Gastrocnemius medialis (tissue), 4 donors: ENCODE measurements at regions not wholly inside any gene's neighbourhood (a gene's known extent, or its start where the extent isn't known, plus 50 kb on each side); places are given as distances from the start of the nearest gene placed in this dataset.

ENCODE experiments used
- ATAC-seq, 2 donors: fragments of 150-250 bp; one replicate each; pipeline ENCODE4 v1.9.1; 2016
- DNase-seq, 2 donors: peaks; one replicate each; pipeline ENCODE4 v3.0.0-alpha.2; 2019
- H3K27ac ChIP-seq, 4 donors: fragments of 200-600 bp; sonication (generic); 1 replicate in 1 of 4; 2 replicates in 3 of 4; pipeline ENCODE4 v1.5.1; 2016 to 2018; ENCODE audit warnings: mild to moderate bottlenecking in 2 of 4, moderate library complexity in 1 of 4
- H3K27me3 ChIP-seq, 3 donors: fragments of 200-600 bp; sonication (generic) in 2 of 3; 1 replicate in 1 of 3; 2 replicates in 2 of 3; pipeline versions ENCODE4 v1.5.1 to v1.6.0; 2016 to 2019; ENCODE audit warnings: mild to moderate bottlenecking in 1 of 3, moderate library complexity in 1 of 3
- H3K36me3 ChIP-seq, 2 donors: fragments of 200-600 bp; sonication (generic) in 1 of 2; one replicate each; pipeline ENCODE4 v1.5.1; 2017 to 2018
- H3K4me1 ChIP-seq, 2 donors: fragments of 200-600 bp; sonication (generic) in 1 of 2; one replicate each; pipeline ENCODE4 v1.5.1; 2016 to 2017; ENCODE audit warnings: mild to moderate bottlenecking in 2 of 2
- H3K4me3 ChIP-seq, 4 donors: fragments of 200-600 bp; sonication (generic) in 3 of 4; 1 replicate in 1 of 4; 2 replicates in 3 of 4; pipeline ENCODE4 v1.5.1; 2016 to 2019; ENCODE audit warnings: mild to moderate bottlenecking in 2 of 4
- H3K9me3 ChIP-seq, 3 donors: fragments of 200-600 bp; sonication (generic) in 2 of 3; 1 replicate in 1 of 3; 2 replicates in 2 of 3; pipeline ENCODE4 v1.5.1; 2016 to 2019
- POLR2A ChIP-seq, 2 donors: fragments of 450-650 bp; IDR thresholded peaks; one replicate each; pipeline ENCODE4 v1.6.1; 2017; ENCODE audit warnings: antibody characterized with exemption in 2 of 2, mild to moderate bottlenecking in 2 of 2, moderate library complexity in 2 of 2
- in situ Hi-C, 4 donors: fragments of 200-750 bp; cut with MboI; loops; one replicate each; pipeline versions ENCODE4 v1.15.0 to v1.8.0; 2017; ENCODE audit warnings: low sequenced_read_pairs in 4 of 4
- intact Hi-C: fragments of 100-400 bp; cut with DNase I; formaldehyde crosslinking; loops from one replicate; pipeline ENCODE4 v1.15.1; 2023; ENCODE audit warnings: low total_unique reads
- TF ChIP-seq, protein P1 (sequence below), 5 experiments: fragments of 450-650 bp in 3 of 5; fragments of 200-600 bp in 2 of 5; sonication (generic) in 2 of 5; IDR thresholded peaks in 4 of 5; conservative IDR thresholded peaks in 1 of 5; 1 replicate in 4 of 5; 2 replicates in 1 of 5; pipeline ENCODE4 v1.5.1; 2016 to 2019; ENCODE audit warnings: antibody characterized with exemption in 5 of 5, mild to moderate bottlenecking in 3 of 5, moderate library complexity in 3 of 5

DNA sequence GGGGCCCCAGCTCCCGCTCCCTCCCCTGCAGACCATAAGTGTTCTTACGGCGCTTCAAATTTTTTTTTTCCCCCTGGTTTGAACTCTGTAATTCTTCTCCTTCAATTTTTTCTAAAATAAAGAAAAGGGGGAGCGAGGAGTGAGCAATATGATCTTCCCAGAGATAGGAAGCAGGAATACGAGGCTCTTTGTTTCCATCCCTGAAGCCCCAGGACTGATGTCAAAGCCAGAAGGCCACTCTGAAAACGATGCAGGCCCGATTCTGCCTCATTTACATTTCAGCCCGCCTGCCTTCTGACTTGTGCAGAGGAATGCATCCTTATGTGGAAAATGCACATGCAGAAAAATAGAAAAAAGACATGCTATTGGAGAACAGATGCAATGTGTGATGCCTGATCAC, 401.5 kb upstream of the MKI67 start:
- in situ Hi-C loops (loop anchor here in 1 of 4 donors (25.0 kb wide), 1 partner anchor 215 kb away; no protein-coding TSS in a partner anchor), intact Hi-C loops (no loop called here)
- no peak overlapping the region for H3K4me3 ChIP-seq
- ATAC-seq = no peak
- TF ChIP-seq, protein P1, sequence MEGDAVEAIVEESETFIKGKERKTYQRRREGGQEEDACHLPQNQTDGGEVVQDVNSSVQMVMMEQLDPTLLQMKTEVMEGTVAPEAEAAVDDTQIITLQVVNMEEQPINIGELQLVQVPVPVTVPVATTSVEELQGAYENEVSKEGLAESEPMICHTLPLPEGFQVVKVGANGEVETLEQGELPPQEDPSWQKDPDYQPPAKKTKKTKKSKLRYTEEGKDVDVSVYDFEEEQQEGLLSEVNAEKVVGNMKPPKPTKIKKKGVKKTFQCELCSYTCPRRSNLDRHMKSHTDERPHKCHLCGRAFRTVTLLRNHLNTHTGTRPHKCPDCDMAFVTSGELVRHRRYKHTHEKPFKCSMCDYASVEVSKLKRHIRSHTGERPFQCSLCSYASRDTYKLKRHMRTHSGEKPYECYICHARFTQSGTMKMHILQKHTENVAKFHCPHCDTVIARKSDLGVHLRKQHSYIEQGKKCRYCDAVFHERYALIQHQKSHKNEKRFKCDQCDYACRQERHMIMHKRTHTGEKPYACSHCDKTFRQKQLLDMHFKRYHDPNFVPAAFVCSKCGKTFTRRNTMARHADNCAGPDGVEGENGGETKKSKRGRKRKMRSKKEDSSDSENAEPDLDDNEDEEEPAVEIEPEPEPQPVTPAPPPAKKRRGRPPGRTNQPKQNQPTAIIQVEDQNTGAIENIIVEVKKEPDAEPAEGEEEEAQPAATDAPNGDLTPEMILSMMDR (IDR thresholded peaks at IDR 0.05 in 4 of 5, conservative IDR thresholded peaks at IDR 0.05 in 1 of 5) = no peak
- TF ChIP-seq POLR2A (IDR thresholded peaks at IDR 0.05) = no peak
- H3K9me3 ChIP-seq = no peaks in the 10 kb centered on the region
- no peaks in the 10 kb centered on the region for H3K27me3 ChIP-seq
- no peak overlapping the region for H3K27ac ChIP-seq
- no peak for DNase-seq
- H3K36me3 ChIP-seq = no peaks in the 10 kb centered on the region
- peaks cover 0 to 5% of the 10 kb centered on the region in 2 donors for H3K4me1 ChIP-seq

DNA sequence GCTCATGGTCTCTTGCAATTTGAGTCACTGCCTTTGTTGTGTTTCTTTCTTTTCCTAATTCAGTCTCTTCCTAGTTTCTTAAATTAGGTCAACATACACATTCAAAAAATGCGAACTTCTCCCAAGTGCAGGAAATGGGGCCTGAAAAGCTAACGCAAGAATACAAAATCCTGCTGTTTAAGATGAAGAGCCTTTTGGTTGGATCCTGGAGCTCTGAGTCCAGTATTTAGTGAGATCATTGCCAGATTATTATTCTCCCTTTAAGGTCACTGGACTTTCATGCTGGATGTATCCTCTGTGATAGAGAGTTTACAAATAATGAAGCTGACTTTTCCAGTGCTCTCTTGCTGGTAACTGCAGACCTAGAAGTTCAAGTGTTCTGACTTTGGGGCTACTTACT, 401.9 kb upstream of the MKI67 start:
- in situ Hi-C loops (loop anchor here in 1 of 4 donors (25.0 kb wide), 1 partner anchor 216 kb away; no protein-coding TSS in a partner anchor), intact Hi-C loops (no loop called here)
- TF ChIP-seq, protein P1 (IDR thresholded peaks at IDR 0.05 in 4 of 5, conservative IDR thresholded peaks at IDR 0.05 in 1 of 5) = no peak
- TF ChIP-seq POLR2A (IDR thresholded peaks at IDR 0.05) = no peak
- Histone ChIP-seq H3K4me3 (no peak overlapping the region), H3K4me1 (peaks cover 0 to 5% of the 10 kb centered on the region in 2 donors), H3K27ac (no peak overlapping the region), H3K27me3 (no peaks in the 10 kb centered on the region), H3K9me3 (no peaks in the 10 kb centered on the region), H3K36me3 (no peaks in the 10 kb centered on the region)
- ATAC-seq (no peak), DNase-seq (no peak)

DNA sequence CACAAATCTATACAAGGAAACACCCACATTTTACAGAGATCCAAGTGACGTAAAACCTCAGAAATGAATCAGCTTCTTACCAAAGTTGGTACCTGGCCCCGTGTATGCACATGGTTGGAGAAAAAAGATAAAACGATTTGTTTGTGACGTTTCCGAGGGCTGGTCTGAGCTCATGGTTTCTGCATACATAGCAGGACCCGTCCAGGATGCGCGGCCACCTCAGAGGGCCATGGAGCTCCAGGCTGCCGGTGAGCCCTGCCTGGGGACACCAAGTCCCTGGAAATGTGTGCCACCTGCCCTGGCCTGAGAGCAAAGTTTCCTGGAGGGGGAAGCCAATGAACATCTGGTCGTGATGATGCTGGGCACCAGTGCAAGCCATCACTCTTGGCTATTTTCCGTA, 402.6 kb upstream of the MKI67 start:
- Histone ChIP-seq H3K4me3 (no peak overlapping the region), H3K27ac (no peak overlapping the region), H3K4me1 (peaks cover 0 to 5% of the 10 kb centered on the region in 2 donors), H3K9me3 (no peaks in the 10 kb centered on the region), H3K27me3 (no peaks in the 10 kb centered on the region), H3K36me3 (no peaks in the 10 kb centered on the region)
- in situ Hi-C loops = loop anchor here in 1 of 4 donors (25.0 kb wide), 1 partner anchor 216 kb away; no protein-coding TSS in a partner anchor
- DNase-seq (no peak), ATAC-seq (no peak)
- intact Hi-C loops = no loop called here
- no peak for TF ChIP-seq POLR2A (IDR thresholded peaks at IDR 0.05)

DNA sequence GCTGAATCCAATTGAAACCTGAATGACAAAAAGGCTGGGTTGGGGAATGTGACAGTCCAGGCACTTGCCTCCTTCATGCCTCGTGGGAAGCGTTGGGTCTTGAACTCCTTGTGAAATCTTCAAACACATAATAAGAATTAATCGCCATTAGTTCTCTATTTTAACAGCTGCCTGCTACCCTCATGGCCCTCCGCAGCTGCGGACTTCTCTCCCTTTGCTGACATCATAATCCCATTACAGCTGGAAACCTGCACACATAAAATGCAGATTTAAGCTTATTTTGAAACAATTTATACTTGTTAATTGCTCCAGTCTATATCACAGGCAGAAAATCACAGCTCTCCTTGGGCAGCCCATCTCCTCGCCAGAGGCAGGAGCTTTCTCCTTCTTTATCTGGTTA, 403.0 kb upstream of the MKI67 start:
- H3K27me3 ChIP-seq = no peaks in the 10 kb centered on the region
- TF ChIP-seq, protein P1 (IDR thresholded peaks at IDR 0.05 in 4 of 5, conservative IDR thresholded peaks at IDR 0.05 in 1 of 5) = no peak
- TF ChIP-seq POLR2A (IDR thresholded peaks at IDR 0.05) = no peak

DNA sequence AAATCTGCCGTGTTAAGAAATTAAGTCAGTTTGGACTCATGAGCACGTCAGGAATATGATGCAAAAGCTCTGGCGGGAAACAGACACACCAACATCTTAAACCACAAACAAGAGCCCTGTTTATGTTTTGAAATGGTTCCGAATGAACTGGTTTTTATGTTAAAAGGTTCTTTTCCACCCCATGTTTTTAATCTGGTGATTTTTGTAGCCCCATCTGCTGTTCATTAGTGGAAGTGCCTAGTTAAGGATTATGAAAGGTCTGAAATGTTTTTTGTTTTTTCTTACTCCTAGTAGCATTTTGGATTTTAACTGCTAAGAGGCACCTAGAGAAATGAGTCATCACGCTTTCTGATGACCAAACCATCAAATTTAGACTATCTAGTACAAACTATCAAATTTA, 404.1 kb upstream of the MKI67 start:
- intact Hi-C loops = loop anchor here (2.0 kb wide), 1 partner anchor 206 kb away; no protein-coding TSS in a partner anchor
- in situ Hi-C loops = loop anchor here in 2 of 4 donors (10.0 to 25.0 kb wide), 2 partner anchors 206 to 218 kb away; no protein-coding TSS in a partner anchor
- Histone ChIP-seq H3K4me3 (no peak overlapping the region), H3K27me3 (no peaks in the 10 kb centered on the region), H3K4me1 (peaks cover 0 to 5% of the 10 kb centered on the region in 2 donors), H3K9me3 (no peaks in the 10 kb centered on the region), H3K36me3 (no peaks in the 10 kb centered on the region), H3K27ac (no peak overlapping the region)
- TF ChIP-seq, protein P1 (IDR thresholded peaks at IDR 0.05 in 4 of 5, conservative IDR thresholded peaks at IDR 0.05 in 1 of 5) = peak in 4 of 5 experiments; percentile 5 to 43 (median 30)
- no peak for TF ChIP-seq POLR2A (IDR thresholded peaks at IDR 0.05)
- no peak for ATAC-seq
- no peak for DNase-seq

More for the DNA sequence above, 403.0 kb upstream of the MKI67 start:
- intact Hi-C loops = no loop called here
- Histone ChIP-seq H3K9me3 (no peaks in the 10 kb centered on the region), H3K4me1 (peaks cover 0 to 5% of the 10 kb centered on the region in 2 donors), H3K27ac (no peak overlapping the region), H3K4me3 (no peak overlapping the region), H3K36me3 (no peaks in the 10 kb centered on the region)
- DNase-seq = no peak
- ATAC-seq = no peak
- in situ Hi-C loops = loop anchor here in 1 of 4 donors (25.0 kb wide), 1 partner anchor 217 kb away; no protein-coding TSS in a partner anchor
